Activated CD4-positive, alpha-beta T cell treated with anti-CD3 and anti-CD28 coated beads, Interleukin-2, amount 10 ng/mL, durations not matched to agents 7 days and 5 days (primary cell): ENCODE measurements at regions not wholly inside any gene's neighbourhood (a gene's known extent, or its start where the extent isn't known, plus 50 kb on each side); places are given as distances from the start of the nearest gene placed in this dataset.

Experiments used
- CTCF ChIA-PET: fragments of 350-600 bp; sonication (Branson Sonifier 250); formaldehyde crosslinking; loops from one replicate; lab custom pipeline; 2021; ENCODE audit warnings: antibody characterized with exemption; lab: Charles Lee
- POLR2A ChIA-PET: fragments of 350-600 bp; sonication (Branson Sonifier 250); formaldehyde crosslinking; loops from one replicate; lab custom pipeline; 2021; ENCODE audit warnings: antibody characterized with exemption; lab: Charles Lee
- DNase-seq: peaks from one replicate; pipeline ENCODE4 v3.0.0-alpha.2; 2020
- H3K27ac Mint-ChIP-seq: one replicate; pipeline ENCODE4 v1.8.0; 2021; ENCODE audit warnings: mild to moderate bottlenecking, moderate library complexity, mixed read lengths
- H3K27me3 Mint-ChIP-seq: one replicate; pipeline ENCODE4 v1.8.0; 2021; ENCODE audit warnings: mixed read lengths
- H3K36me3 Mint-ChIP-seq: one replicate; pipeline ENCODE4 v1.8.0; 2021; ENCODE audit warnings: low read depth, mixed read lengths
- H3K4me1 Mint-ChIP-seq: one replicate; pipeline ENCODE4 v1.8.0; 2021; ENCODE audit warnings: mixed read lengths
- H3K4me3 Mint-ChIP-seq: one replicate; pipeline ENCODE4 v1.8.0; 2021; ENCODE audit warnings: mild to moderate bottlenecking, moderate library complexity, mixed read lengths
- H3K9me3 Mint-ChIP-seq: one replicate; pipeline ENCODE4 v1.8.0; 2021; ENCODE audit warnings: mixed read lengths

DNA sequence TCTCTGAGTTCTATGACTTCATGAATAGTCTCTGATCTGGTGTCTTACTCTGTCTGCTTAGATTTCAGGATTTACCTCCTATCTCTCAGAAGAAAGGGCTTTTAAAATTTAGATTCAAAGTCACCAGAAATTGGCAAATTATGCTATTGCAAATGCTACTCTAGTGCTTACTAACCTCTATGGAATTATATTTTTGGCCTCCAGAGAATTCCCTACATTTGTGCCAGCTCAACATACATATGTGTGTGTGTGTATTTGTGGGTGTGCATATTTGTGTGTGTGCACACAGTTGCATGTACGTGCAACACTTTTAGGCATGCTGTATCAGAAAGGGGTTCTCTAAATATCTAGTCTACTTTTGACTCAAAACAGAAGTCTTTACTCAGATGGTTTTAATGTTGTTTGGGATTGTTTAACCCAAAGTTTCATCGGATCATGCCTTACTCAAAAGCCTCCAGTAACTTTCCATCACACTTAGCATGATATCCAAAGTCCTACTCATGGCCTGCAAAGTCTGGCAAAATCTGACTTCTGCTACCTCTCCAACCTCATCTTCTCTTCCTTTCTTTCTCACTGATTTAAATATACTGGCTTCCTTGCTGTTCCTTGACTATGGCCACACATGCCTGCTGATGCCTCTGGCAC lies 147.6 kb upstream of the NR3C1 start:
- H3K27ac Mint-ChIP-seq: no peak overlapping the region
- no peaks in the 10 kb centered on the region for H3K4me1 Mint-ChIP-seq
- H3K9me3 Mint-ChIP-seq: peaks cover 8% of the 10 kb centered on the region
- no peak overlapping the region for H3K4me3 Mint-ChIP-seq
- POLR2A ChIA-PET: no interaction called here
- H3K36me3 Mint-ChIP-seq: no peaks in the 10 kb centered on the region
- no peaks in the 10 kb centered on the region for H3K27me3 Mint-ChIP-seq
- DNase-seq: no peak
- CTCF ChIA-PET: no interaction called here

DNA sequence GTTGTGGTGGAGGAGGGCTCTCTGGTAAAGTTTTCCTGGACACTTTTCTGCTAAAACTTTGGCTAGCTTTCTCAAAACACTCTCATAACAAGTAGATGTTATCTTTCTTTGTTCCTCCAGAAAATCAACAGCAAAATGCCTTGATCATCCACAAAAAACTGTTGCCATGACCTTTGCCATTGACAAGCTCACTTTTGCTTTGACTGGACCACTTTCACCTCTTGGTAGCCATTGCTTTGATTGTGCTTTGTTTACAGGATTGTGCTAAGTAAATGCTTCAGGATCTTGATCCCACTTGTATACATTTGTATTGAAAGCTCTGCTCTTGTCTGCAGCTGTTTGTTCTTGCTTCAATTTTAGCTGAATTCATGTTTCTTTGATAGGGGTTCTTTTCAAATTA lies 143.9 kb upstream of the NR3C1 start:
- no peaks in the 10 kb centered on the region for H3K4me1 Mint-ChIP-seq
- H3K4me3 Mint-ChIP-seq: no peak overlapping the region
- H3K27me3 Mint-ChIP-seq: no peaks in the 10 kb centered on the region
- POLR2A ChIA-PET: no interaction called here
- no peak for DNase-seq
- CTCF ChIA-PET: no interaction called here
- H3K9me3 Mint-ChIP-seq: peaks cover 5% of the 10 kb centered on the region
- no peak overlapping the region for H3K27ac Mint-ChIP-seq
- no peaks in the 10 kb centered on the region for H3K36me3 Mint-ChIP-seq

DNA sequence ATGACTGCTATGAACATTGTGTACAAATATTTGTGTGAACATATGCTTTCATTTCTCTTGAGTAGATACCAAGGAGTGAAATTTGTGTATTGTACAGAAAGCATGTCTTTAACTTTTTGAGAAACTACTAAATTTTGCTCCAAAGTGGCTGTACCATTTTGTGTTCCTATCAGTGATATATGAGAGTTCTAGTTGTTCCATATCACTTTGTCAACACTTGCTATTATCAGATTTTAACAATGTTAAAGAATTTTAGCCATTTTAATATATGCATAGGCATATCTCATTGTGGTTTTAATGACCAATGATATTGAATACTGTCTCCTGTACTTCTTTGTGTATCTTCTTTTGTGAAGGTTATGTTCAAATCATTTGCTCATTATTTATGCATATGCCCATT lies 142.9 kb upstream of the NR3C1 start:
- ChIA-PET POLR2A (no interaction called here), CTCF (no interaction called here)
- H3K27me3 Mint-ChIP-seq: no peaks in the 10 kb centered on the region
- H3K36me3 Mint-ChIP-seq: no peaks in the 10 kb centered on the region
- H3K4me3 Mint-ChIP-seq: no peak overlapping the region
- H3K27ac Mint-ChIP-seq: no peak overlapping the region
- H3K4me1 Mint-ChIP-seq: no peaks in the 10 kb centered on the region
- no peak for DNase-seq
- peaks cover 5% of the 10 kb centered on the region for H3K9me3 Mint-ChIP-seq

DNA sequence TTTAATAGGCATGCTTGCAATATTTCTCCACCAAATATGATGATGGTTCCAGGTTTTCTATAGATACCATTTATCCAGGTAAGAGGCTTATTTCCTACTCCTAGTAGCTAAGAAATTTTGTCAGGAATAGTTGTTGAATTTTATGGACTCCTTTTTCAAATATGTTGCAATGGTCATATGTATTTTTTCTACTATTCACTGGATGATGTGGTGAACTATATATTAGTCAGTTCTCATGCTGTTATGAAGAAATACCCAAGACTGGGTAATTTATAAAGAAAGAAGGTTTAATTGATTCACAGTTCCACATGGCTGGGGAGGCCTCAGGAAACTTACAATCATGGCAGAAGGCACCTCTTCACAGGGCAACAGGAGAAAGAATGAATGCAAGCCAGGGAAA lies 141.1 kb upstream of the NR3C1 start:
- CTCF ChIA-PET: interaction anchor here (0.7 kb wide), 1 partner anchor 178 kb away, joined by 3 read pairs; no protein-coding TSS in a partner anchor
- no peak overlapping the region for H3K27ac Mint-ChIP-seq
- DNase-seq: no peak
- no peaks in the 10 kb centered on the region for H3K27me3 Mint-ChIP-seq
- POLR2A ChIA-PET: no interaction called here
- H3K36me3 Mint-ChIP-seq: no peaks in the 10 kb centered on the region
- peaks cover 7% of the 10 kb centered on the region for H3K9me3 Mint-ChIP-seq
- H3K4me3 Mint-ChIP-seq: no peak overlapping the region
- H3K4me1 Mint-ChIP-seq: no peaks in the 10 kb centered on the region

DNA sequence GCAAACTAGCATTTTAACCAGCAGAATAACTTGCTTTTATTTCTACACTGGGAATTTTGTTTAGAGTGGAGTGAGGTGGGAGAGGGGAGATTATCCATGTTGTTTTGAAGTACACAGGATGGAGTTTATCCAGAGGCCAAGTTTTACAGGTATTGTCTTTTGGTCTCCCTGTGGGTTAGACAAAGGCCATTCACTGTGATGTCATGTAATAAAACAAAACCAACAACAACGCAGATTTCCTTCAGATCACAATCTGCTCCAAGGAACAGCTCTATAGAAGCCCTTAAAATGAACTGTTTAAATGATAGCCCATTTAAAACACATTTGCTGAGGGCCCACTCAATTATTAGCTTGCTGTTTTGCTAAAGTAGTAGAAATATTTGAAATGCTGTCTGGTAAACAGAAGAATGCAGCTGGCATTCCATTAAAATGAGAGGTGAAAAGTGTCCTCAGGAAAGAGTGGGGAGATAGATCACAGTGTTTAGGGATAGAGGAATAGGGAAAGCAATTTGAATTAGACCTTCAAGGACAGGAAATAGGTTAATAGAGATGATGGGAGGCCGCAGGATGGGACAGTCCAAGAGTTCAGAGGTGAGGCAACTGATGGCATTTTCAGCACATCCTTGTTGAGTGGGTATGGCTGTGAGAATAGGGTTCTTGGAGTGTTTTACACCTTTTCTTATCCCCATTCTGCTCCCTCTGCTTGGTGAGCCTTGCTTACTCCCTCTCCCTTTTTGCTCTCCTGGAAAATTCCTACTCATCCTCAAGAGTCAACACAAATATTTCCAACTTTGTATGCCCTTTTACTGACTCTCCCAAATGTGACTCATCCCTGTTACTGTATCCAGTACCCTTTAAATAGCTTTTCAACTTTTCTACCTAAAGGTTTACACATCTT lies 140.1 kb upstream of the NR3C1 start:
- peaks cover 7% of the 10 kb centered on the region for H3K9me3 Mint-ChIP-seq
- ChIA-PET CTCF (interaction anchor here (0.7 to 1.1 kb wide), 2 partner anchors 9 to 177 kb away, joined by 3 to 6 read pairs; no protein-coding TSS in a partner anchor), POLR2A (no interaction called here)
- no peaks in the 10 kb centered on the region for H3K36me3 Mint-ChIP-seq
- no peaks in the 10 kb centered on the region for H3K27me3 Mint-ChIP-seq
- no peak overlapping the region for H3K4me3 Mint-ChIP-seq
- no peak overlapping the region for H3K27ac Mint-ChIP-seq
- no peak for DNase-seq
- H3K4me1 Mint-ChIP-seq: no peaks in the 10 kb centered on the region

DNA sequence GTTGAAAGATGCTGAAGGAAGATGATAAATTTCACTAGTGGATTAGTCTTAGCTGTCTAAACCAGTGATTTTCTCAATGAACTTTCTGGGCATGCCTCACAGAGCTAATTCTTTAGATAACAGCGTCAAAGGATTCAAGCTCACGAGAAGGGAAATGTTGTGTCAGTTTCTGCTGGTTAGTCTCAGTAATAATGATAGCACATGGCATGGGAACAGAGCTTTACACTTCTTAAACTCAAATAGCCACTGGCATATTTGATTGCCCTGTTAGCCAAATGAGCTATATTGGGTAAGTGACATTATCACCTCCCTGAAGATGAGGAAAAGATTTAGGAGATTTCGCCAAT lies 139.3 kb upstream of the NR3C1 start:
- Mint-ChIP-seq H3K4me3 (no peak overlapping the region), H3K9me3 (peaks cover 7% of the 10 kb centered on the region), H3K27ac (no peak overlapping the region), H3K27me3 (no peaks in the 10 kb centered on the region), H3K36me3 (no peaks in the 10 kb centered on the region), H3K4me1 (no peaks in the 10 kb centered on the region)
- POLR2A ChIA-PET: no interaction called here
- no peak for DNase-seq
- CTCF ChIA-PET: interaction anchor here (1.0 to 1.4 kb wide), 3 partner anchors 10 to 30 kb away, joined by 3 to 6 read pairs (median 3); no protein-coding TSS in a partner anchor

DNA sequence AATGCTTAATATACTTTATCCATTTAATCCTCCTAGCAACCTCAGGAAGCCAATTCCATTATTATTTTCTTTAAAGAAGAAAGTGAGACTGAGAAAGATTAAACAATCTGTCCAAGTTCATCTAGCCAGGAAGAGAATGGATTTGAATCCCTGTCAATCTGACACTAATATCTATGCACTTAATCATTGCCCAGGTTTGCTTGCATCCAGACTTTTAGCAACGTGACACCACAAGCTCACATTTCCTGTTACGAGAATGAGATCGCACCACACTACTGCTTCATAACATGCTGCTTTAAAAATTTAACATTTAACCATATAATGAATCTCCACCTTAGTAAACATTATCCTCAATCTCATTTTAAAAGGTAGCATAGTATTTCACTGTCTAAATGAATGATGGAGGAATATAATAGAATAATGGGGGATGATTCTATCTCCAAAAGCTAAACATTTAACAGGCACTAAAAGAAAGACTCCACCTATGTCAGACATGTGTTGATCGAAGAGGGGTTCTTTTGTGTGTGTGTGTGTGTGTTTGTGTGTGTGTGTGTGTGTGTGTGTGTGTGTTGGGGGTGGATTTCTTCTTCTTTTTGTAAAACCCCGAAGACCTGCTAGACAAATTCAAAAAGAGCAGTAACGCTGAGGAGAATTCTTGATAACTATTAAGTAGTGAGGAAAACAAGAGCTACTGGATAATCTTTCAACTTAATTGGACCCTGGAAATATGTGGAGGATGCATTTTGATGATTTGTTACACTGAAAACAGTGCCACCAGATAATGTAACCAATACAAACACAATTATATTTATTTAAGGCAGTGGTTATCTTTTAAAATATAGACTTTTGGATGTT lies 138.7 kb upstream of the NR3C1 start:
- H3K9me3 Mint-ChIP-seq: peaks cover 4% of the 10 kb centered on the region
- DNase-seq: no peak
- H3K27me3 Mint-ChIP-seq: no peaks in the 10 kb centered on the region
- no peaks in the 10 kb centered on the region for H3K36me3 Mint-ChIP-seq
- H3K4me1 Mint-ChIP-seq: no peaks in the 10 kb centered on the region
- H3K4me3 Mint-ChIP-seq: no peak overlapping the region
- H3K27ac Mint-ChIP-seq: no peak overlapping the region
- CTCF ChIA-PET: interaction anchor here (0.6 to 1.4 kb wide), 4 partner anchors 10 to 31 kb away, joined by 3 to 6 read pairs (median 3); no protein-coding TSS in a partner anchor
- POLR2A ChIA-PET: no interaction called here

DNA sequence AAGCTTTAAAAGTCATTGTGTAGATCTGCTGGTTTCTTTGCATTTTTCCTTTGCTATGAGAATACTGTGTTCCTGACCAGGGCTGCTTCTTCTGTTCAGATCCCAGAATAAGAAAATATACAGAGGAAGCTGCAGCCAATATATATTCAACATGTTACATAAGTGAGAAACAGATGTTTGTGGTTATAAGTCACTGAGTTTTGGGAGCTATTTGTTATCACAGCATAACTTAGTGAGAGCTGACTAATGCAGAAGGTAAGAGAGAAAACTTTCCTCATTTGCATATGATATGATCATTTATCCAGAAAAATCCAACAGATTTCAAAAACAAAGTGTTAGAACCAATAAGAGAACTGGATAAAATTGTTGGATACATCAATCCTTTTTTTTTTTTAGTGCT lies 136.3 kb upstream of the NR3C1 start:
- no peaks in the 10 kb centered on the region for H3K27me3 Mint-ChIP-seq
- ChIA-PET CTCF (interaction anchor here (0.6 to 1.9 kb wide), 5 partner anchors 19 to 861 kb away, joined by 4 to 8 read pairs (median 6); no protein-coding TSS in a partner anchor), POLR2A (no interaction called here)
- no peaks in the 10 kb centered on the region for H3K4me1 Mint-ChIP-seq
- no peak overlapping the region for H3K4me3 Mint-ChIP-seq
- no peaks in the 10 kb centered on the region for H3K36me3 Mint-ChIP-seq
- DNase-seq: no peak
- H3K9me3 Mint-ChIP-seq: peaks cover 7% of the 10 kb centered on the region
- no peak overlapping the region for H3K27ac Mint-ChIP-seq

DNA sequence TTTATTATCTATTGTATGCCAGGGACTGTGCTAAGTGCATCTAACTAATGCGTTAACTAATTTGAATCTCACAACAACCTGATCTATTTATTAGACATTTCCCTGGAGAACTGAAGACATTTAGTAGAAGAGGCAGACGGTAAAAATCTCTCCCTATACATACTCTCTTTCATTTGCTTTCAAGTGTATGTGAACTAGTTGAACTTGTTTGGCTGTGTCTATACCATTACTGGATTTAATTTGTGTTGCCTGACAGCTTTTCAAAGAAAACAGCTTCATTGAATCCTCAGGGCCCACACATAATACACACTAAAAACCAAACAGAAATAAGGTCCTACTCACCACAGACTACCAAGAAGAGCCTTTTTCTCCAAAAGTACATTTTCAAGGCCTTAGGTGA lies 133.6 kb upstream of the NR3C1 start:
- Mint-ChIP-seq H3K9me3 (peaks cover 8% of the 10 kb centered on the region), H3K4me3 (no peak overlapping the region), H3K36me3 (no peaks in the 10 kb centered on the region), H3K27me3 (no peaks in the 10 kb centered on the region), H3K27ac (no peak overlapping the region), H3K4me1 (no peaks in the 10 kb centered on the region)
- ChIA-PET CTCF (interaction anchor here (1.1 kb wide), 1 partner anchor 12 kb away, joined by 3 read pairs; no protein-coding TSS in a partner anchor), POLR2A (no interaction called here)
- no peak for DNase-seq

DNA sequence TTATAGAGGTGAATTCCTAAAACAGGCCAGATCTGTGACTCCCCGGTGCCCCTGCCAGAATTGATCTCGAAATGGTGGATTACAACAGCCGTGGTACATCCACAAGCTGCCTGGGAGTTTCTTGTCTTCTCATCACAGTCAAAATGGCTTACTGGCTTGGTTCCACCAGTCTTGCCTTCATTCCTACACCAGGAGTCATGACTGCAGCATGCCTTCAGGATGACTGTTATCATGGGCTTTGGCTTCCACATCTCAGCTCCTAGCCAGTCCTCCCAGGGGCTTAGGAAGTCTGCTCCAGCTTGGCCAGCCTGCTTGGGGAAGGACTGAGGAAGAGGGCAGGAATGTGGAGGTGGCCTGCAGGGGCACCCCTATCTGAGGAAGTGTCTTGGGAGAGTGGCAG lies 132.9 kb upstream of the NR3C1 start:
- no peaks in the 10 kb centered on the region for H3K36me3 Mint-ChIP-seq
- POLR2A ChIA-PET: no interaction called here
- H3K4me3 Mint-ChIP-seq: no peak overlapping the region
- no peak for DNase-seq
- H3K9me3 Mint-ChIP-seq: peaks cover 8% of the 10 kb centered on the region
- CTCF ChIA-PET: interaction anchor here (1.0 to 1.1 kb wide), 3 partner anchors 12 to 131 kb away, joined by 3 read pairs; no protein-coding TSS in a partner anchor
- no peak overlapping the region for H3K27ac Mint-ChIP-seq
- no peaks in the 10 kb centered on the region for H3K4me1 Mint-ChIP-seq
- no peaks in the 10 kb centered on the region for H3K27me3 Mint-ChIP-seq

DNA sequence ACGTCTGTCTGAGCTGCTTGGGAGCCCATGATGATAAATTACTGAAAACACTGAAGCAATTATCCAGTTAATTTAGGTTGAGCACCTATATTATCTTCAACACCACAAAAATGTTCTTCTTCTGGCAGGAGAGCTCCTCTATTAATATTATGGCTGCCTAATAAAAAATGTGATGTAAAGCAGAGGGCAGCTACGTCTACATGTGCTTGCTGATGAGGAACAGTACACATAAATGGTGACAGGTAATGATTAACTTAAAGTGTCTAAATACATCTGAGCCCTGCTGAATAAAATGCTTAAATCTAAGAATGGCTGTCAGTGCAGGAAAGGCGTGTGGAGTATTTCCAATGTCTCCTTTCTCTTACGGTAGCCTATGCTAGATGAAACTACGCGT lies 131.3 kb upstream of the NR3C1 start:
- Mint-ChIP-seq H3K4me3 (no peak overlapping the region), H3K27ac (no peak overlapping the region), H3K4me1 (no peaks in the 10 kb centered on the region), H3K27me3 (no peaks in the 10 kb centered on the region), H3K36me3 (no peaks in the 10 kb centered on the region), H3K9me3 (peaks cover 7% of the 10 kb centered on the region)
- no peak for DNase-seq
- POLR2A ChIA-PET: no interaction called here
- CTCF ChIA-PET: no interaction called here

DNA sequence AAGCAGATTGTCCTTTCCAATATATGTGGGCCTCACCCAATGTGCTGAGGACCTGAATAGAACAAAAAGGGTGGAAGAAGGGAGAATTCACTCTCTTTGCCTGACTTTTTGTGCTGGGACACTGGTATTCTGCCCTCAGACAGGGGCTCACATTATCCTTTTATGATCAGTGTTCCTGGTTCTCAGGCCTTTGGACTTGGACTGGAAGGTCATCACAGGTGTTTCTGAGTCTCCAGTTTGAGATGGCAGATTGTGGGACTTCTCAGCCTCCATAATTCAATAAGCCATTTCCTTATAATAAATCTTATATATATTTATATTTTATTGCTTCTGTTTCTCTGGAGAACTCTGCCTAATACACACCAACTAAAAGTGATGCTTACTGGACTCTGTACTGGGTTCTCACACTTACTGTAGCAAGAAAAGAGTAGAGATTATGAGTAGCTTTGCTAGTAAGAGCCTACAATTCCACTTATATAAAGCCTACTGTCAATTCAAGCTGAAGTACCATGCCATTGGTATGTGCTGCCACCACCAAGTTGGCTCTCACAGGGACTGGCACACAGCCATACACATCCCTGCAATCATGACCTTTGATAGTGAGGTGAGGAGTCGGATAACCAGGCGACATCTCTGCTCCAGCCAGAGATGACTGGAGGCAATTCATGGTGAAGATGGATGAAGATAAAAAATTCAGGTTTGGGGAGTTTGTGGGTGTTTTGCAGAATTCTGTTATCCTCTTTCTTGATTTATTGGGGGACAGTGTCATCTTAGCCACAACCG lies 130.7 kb upstream of the NR3C1 start:
- ChIA-PET CTCF (no interaction called here), POLR2A (no interaction called here)
- no peak overlapping the region for H3K27ac Mint-ChIP-seq
- H3K4me3 Mint-ChIP-seq: no peak overlapping the region
- H3K4me1 Mint-ChIP-seq: no peaks in the 10 kb centered on the region
- no peaks in the 10 kb centered on the region for H3K27me3 Mint-ChIP-seq
- no peaks in the 10 kb centered on the region for H3K36me3 Mint-ChIP-seq
- H3K9me3 Mint-ChIP-seq: peaks cover 4% of the 10 kb centered on the region
- DNase-seq: no peak
